ENCODE measurements at regions not wholly inside any gene's neighbourhood (a gene's known extent, or its start where the extent isn't known, plus 50 kb on each side); places are given as distances from the start of the nearest gene placed in this dataset.
A peak's percentile ranks its signal among the peaks of the same experiment; 100 is the strongest.

DNA sequence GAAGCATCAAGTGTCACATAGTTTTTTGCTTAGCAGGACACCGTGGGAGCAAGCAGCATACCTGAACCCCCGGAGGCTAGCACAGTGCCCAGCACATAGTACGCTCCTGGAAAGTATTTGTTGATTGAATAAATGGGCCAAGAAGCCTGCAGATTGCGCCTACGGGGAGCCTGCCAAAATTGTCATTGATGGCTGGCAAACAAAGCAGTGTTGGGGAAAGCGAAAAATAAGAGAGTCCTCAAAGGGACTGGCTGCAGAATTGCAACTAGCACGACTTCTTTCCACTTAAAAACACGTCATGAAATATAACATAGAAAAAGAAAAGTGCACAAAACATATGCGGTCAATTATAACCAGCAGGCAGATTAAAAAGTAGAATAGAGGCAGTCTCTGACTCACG lies 125.2 kb upstream of the GALNT2 start:
- Mint-ChIP-seq H3K27ac (no peak overlapping the region), H3K36me3 (no peaks in the 10 kb centered on the region), H3K4me1 (no peaks in the 10 kb centered on the region), H3K4me3 (no peak overlapping the region), H3K9me3 (peaks cover 0 to 1% (median 0%) of the 10 kb centered on the region in 9 donors), H3K27me3 (peaks cover 0 to 6% (median 2%) of the 10 kb centered on the region in 5 donors)
- POLR2A ChIA-PET = no interaction called here
- no peak for DNase-seq
- no peak for ATAC-seq

DNA sequence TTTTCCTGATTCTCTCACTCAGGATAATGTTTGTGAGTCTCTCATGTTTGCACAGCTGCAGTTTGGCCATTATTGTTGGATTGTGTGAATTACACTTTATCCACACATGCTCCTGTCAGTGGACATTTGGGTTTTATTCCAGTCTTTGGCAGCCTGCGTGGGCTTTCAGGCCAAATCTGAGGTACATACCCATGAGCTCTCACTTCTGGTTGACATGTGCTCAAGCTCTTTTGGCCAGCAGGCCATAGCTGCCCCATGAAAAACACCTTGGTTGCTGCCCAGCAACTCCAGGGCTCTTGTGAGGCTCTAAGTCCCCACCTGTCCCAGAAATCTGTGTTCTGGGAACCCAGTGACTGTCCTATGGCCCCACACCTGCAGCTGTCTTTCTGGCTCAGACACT lies 124.5 kb upstream of the GALNT2 start:
- no peak for ATAC-seq

DNA sequence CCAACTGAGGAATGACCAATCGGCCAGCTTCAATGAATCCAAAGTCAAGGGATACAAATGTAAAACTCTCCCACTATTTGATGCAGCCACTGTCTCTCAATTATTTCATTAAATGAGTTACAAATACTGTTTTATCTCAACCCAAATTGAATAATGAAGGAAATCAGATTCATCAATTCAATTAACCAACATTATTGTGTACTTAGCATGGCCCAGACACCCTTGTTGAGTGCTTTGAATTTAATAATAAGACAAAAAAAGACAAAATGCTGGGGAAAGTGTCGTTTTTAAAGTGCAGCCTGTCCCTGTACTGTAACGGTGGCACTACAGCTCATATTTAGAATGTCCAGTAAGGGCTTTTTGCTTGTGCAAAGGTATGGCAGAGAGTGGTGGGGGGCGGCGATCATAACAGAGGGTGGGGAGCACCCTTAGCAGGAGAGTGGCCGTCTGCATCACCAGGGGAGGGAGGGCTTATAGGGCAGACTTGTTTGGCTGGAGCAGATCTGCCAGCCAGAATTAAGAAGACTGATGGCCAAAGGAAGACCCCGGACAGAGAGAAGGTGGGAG lies 123.8 kb upstream of the GALNT2 start:
- no peak for ATAC-seq

More for the DNA sequence above, 124.5 kb upstream of the GALNT2 start:
- no peaks in the 10 kb centered on the region for H3K4me1 Mint-ChIP-seq
- no peak for DNase-seq
- H3K9me3 Mint-ChIP-seq = peaks cover 0 to 1% (median 0%) of the 10 kb centered on the region in 9 donors
- peaks cover 0 to 6% (median 2%) of the 10 kb centered on the region in 5 donors for H3K27me3 Mint-ChIP-seq
- POLR2A ChIA-PET = no interaction called here
- no peak overlapping the region for H3K27ac Mint-ChIP-seq
- H3K36me3 Mint-ChIP-seq = no peaks in the 10 kb centered on the region
- H3K4me3 Mint-ChIP-seq = no peak overlapping the region

DNA sequence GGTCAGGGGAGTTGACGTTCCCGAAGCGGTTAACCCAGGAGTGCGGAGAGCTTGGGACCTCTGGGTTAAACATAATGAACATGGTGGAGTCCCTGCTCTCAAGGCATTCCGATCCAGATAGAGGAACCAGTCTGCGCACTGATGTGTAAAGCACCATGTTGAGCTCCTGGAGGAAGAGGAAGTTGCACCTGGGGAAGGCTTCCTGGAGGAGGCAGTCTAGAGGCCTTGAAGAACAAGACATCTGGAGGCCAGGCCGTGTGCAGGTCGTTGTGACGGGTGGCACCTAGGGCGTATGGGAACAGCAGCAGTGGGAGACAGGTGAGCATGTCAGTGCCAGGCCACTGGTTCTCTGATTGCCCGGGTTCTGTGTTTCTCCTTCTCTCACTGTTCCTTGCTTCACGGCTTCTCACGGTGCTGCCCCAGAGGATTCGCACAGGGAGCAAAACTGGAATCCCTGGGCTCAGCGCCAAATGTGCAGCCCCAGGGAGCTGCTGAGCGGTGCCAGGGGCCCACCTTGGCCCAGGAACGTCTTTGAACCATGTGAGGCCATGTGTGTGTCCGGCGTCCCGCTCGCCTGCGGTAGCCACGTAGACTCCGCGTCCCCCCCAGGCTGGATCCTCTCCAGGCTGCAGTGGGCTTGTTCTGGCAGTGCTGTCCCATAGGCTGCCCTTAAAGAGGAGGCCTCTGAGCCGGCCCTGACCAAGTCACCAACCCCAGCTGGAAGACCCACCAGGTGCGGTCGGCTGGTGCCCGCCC lies 122.9 kb upstream of the GALNT2 start:
- POLR2A ChIA-PET = no interaction called here
- H3K27me3 Mint-ChIP-seq = peaks cover 0 to 9% (median 0%) of the 10 kb centered on the region in 5 donors
- ATAC-seq (no peak), DNase-seq (no peak)
- no peaks in the 10 kb centered on the region for H3K36me3 Mint-ChIP-seq
- H3K4me3 Mint-ChIP-seq = no peak overlapping the region
- H3K27ac Mint-ChIP-seq = no peak overlapping the region
- no peaks in the 10 kb centered on the region for H3K4me1 Mint-ChIP-seq
- peaks cover 0 to 1% (median 0%) of the 10 kb centered on the region in 9 donors for H3K9me3 Mint-ChIP-seq

More for the DNA sequence above, 123.8 kb upstream of the GALNT2 start:
- Mint-ChIP-seq H3K27ac (no peak overlapping the region), H3K9me3 (peaks cover 0 to 1% (median 0%) of the 10 kb centered on the region in 9 donors), H3K27me3 (peaks cover 0 to 7% (median 2%) of the 10 kb centered on the region in 5 donors), H3K4me3 (no peak overlapping the region), H3K36me3 (no peaks in the 10 kb centered on the region), H3K4me1 (no peaks in the 10 kb centered on the region)
- POLR2A ChIA-PET = no interaction called here
- DNase-seq = no peak

DNA sequence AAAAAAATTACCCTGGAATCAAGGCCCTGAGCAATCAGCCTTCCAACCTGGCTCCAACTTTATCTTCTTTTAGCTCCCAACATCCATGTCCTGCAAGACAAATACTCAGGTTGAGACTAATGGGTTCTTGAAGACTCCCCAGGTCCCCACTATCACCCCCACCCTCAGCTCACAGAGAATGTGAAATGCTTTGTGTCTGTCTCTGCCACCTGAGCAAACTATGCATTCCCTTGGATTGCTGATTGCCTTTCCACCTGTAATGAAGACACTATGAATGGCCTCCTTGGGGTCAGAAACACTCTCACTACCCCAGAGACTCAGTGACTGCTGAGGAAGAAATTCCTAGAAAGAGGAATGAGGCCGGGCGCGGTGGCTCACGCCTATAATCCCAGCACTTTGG lies 121.2 kb upstream of the GALNT2 start:
- ATAC-seq (no peak), DNase-seq (no peak)
- H3K4me1 Mint-ChIP-seq = no peaks in the 10 kb centered on the region
- H3K9me3 Mint-ChIP-seq = peaks cover 0 to 1% (median 0%) of the 10 kb centered on the region in 9 donors
- peaks cover 0 to 7% (median 0%) of the 10 kb centered on the region in 5 donors for H3K27me3 Mint-ChIP-seq
- no peak overlapping the region for H3K4me3 Mint-ChIP-seq
- no peaks in the 10 kb centered on the region for H3K36me3 Mint-ChIP-seq
- POLR2A ChIA-PET = no interaction called here
- no peak overlapping the region for H3K27ac Mint-ChIP-seq

DNA sequence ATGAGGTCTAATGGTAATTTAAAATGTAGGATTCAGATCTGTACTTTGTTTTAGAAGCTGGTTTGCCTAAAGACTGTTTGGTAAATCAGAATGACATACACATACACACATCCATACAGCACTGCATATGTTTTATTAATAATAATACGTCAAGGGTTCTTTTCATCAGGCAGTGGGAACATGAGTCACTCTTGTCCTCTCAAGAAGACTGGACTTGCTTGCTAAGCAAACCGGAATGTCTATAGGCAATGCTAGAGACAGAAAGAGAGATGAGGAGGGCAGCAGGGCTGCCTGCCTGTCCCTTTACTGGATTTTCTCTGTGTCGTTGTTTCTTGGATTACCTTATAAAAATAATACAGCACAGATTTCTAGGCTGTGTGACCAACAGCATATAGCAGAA lies 119.1 kb upstream of the GALNT2 start:
- no peak overlapping the region for H3K4me3 Mint-ChIP-seq
- H3K36me3 Mint-ChIP-seq = no peaks in the 10 kb centered on the region
- DNase-seq (no peak), ATAC-seq (no peak)
- H3K4me1 Mint-ChIP-seq = no peaks in the 10 kb centered on the region
- no peaks in the 10 kb centered on the region for H3K9me3 Mint-ChIP-seq
- POLR2A ChIA-PET = no interaction called here
- H3K27me3 Mint-ChIP-seq = peaks cover 0 to 7% (median 0%) of the 10 kb centered on the region in 5 donors
- H3K27ac Mint-ChIP-seq = no peak overlapping the region

DNA sequence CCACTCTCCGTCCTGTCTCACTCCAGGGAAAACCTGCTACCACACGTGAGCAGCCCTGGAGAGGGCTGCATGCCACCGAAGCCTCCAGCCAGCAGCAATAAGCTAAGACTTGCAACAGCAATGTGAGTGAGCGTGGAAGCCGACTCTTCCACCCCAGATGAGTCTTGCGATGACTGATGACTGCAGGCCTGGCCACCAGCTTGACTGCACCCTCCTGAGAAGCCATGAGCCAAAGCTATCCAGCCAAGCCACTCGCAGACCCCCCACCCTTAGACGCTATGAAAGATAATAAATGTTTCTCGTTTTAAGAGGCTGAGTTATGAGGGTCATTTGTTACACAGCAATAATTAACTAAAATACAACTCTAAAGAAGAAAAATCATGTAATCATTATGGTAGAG lies 118.6 kb upstream of the GALNT2 start:
- no peaks in the 10 kb centered on the region for H3K9me3 Mint-ChIP-seq
- no peaks in the 10 kb centered on the region for H3K36me3 Mint-ChIP-seq
- POLR2A ChIA-PET = no interaction called here
- H3K4me3 Mint-ChIP-seq = no peak overlapping the region
- H3K27ac Mint-ChIP-seq = no peak overlapping the region
- ATAC-seq (no peak), DNase-seq (no peak)
- peaks cover 0 to 5% (median 3%) of the 10 kb centered on the region in 4 donors for H3K4me1 Mint-ChIP-seq
- peaks cover 0 to 7% (median 0%) of the 10 kb centered on the region in 5 donors for H3K27me3 Mint-ChIP-seq

DNA sequence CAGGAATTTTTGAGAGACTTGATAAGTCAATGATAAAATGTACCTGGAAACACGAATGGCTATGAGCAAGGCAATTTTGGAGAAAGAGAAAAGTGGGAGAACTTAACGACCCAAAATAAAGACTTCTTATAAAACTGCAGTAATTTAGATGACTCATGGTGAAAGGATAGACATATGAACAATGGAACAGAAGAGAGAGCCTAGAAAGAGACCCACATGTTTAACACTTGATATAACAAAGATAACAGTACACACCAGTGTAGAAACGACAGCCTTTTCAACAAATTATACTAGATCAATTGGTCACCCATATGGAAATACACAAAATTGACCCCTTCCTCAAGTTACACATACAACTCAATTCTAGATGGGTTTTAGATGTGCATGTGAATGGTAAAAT lies 117.5 kb upstream of the GALNT2 start:
- no peak overlapping the region for H3K4me3 Mint-ChIP-seq

DNA sequence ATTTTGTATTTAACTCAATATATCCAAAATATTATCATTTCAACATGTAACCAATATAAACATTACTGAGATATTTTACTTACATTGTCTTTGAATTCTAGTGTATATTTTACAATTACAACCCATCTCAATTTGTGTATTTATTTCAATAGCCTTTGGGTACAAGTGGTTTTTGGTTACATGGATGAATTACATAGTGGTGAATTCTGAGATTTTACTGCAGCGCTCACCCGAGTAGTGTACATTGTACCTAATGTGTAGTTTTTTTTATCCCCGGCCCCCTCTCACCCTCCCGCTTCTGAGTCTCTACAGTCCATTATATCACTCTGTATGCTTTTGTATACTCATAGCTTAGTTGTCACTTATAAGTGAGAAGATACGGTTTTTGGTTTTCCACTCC lies 117.0 kb upstream of the GALNT2 start:
- Mint-ChIP-seq H3K27me3 (peaks cover 0 to 7% (median 0%) of the 10 kb centered on the region in 5 donors), H3K4me3 (no peak overlapping the region), H3K9me3 (no peaks in the 10 kb centered on the region), H3K27ac (no peak overlapping the region), H3K36me3 (no peaks in the 10 kb centered on the region), H3K4me1 (peaks cover 1 to 11% (median 9%) of the 10 kb centered on the region in 4 donors)
- DNase-seq (no peak), ATAC-seq (no peak)
- POLR2A ChIA-PET = no interaction called here

More for the DNA sequence above, 117.5 kb upstream of the GALNT2 start:
- DNase-seq (no peak), ATAC-seq (no peak)
- Mint-ChIP-seq H3K27ac (no peak overlapping the region), H3K27me3 (peaks cover 0 to 7% (median 0%) of the 10 kb centered on the region in 5 donors), H3K9me3 (no peaks in the 10 kb centered on the region), H3K4me1 (peaks cover 1 to 11% (median 9%) of the 10 kb centered on the region in 4 donors), H3K36me3 (no peaks in the 10 kb centered on the region)
- POLR2A ChIA-PET = no interaction called here

DNA sequence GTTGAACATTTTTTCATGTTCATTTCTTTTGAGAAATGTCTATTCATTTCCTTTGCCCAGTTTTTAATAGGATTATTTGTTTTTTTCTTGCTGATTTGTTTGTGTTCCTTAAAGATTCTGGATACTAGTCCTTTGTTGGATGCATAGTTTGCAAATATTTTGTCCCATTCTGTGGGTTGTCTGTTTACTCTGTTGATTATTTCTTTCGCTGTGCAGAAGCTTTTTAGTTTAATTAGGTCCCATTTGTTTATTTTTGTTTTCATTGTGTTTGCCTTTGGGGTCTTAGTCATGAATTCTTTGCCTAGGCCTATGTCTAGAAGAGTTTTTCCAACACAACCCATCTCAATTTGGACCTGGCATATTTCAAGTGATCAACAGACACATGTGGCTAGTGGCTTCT lies 116.1 kb upstream of the GALNT2 start:
- ATAC-seq (no peak), DNase-seq (no peak)
- Mint-ChIP-seq H3K27me3 (peaks cover 0 to 3% (median 0%) of the 10 kb centered on the region in 5 donors), H3K9me3 (no peaks in the 10 kb centered on the region), H3K36me3 (no peaks in the 10 kb centered on the region), H3K27ac (no peak overlapping the region), H3K4me1 (peaks cover 1 to 11% (median 9%) of the 10 kb centered on the region in 4 donors), H3K4me3 (no peak overlapping the region)
- POLR2A ChIA-PET = no interaction called here

DNA sequence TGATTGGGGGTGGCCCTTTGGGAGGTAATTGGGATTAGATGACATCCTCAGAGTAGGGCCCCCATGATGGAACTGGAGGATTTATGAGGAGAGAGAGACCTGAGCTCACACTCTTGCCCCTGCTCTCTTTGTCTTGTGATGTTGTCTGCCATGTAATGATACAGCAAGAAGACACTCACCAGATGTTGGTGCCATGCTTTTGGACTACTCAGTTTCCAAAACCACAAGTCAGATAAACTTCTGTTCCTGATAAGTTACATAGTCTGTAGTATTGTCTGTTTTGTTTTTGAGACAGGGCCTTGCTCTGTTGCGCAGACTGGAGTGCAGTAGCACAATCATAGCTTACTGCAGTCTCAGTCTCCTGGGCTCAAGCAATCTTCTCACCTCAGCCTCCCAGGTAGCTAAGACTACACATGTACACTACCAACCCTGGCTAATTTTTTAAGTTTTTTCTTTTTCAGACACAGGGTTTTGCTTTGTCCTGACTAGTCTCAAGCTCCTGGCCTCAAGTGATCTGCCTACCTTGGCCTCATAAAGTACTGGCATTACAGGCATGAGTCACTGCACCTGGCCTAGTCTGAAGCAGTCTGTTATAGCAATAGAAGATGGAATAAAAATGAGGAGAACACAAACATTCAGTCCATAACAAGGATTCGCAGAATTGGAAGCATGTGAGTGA lies 115.0 kb upstream of the GALNT2 start:
- DNase-seq = no peak
- ATAC-seq = no peak
- Mint-ChIP-seq H3K4me3 (no peak overlapping the region), H3K9me3 (peaks cover 0 to 2% (median 0%) of the 10 kb centered on the region in 9 donors), H3K27me3 (peaks cover 0 to 3% (median 0%) of the 10 kb centered on the region in 5 donors), H3K4me1 (peaks cover 1 to 11% (median 9%) of the 10 kb centered on the region in 4 donors), H3K36me3 (no peaks in the 10 kb centered on the region), H3K27ac (no peak overlapping the region)
- POLR2A ChIA-PET = no interaction called here

DNA sequence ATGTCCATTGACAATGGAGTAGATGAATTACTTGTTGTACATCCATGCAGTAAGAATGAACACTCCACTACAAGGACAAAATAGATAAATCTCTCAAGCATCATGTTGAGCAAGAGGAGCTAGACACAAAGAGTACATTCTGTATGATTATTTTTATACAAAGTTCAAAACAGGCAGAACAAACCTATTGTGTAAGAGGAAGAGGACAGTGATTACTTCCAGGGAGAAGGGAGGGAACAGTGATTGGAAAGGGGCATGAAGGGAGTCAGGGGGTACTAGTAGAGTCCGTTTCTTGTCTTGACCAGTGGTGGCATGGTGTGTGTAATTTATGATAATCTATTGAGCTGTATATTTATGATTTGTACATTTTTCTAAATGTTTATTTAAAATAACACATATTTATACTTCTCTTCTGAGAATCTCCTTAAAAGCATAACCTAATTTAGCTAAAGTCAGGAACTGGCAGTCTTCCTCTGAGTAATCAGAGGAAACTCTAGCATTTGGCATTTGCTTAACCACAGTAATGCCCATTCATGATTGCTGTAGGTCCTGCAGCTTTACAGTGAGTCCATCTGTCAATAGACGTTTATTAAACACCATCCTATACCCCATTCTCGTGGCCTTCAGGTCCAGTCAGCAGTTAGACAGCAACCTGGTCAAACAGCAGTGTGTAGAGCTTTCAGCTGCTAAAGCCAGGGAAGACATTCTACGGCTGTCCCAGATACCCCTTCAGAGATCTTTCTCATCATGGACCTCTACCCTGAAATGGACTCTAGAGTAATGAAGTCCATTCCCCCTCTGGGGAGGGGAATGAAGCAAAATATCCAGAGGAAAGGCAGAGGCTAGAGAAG lies 114.1 kb upstream of the GALNT2 start:
- H3K36me3 Mint-ChIP-seq = peaks cover 0 to 6% (median 0%) of the 10 kb centered on the region in 3 donors
- H3K27me3 Mint-ChIP-seq = peaks cover 0 to 3% (median 0%) of the 10 kb centered on the region in 5 donors
- POLR2A ChIA-PET = no interaction called here
- peaks cover 0 to 11% (median 4%) of the 10 kb centered on the region in 9 donors for H3K9me3 Mint-ChIP-seq
- H3K27ac Mint-ChIP-seq = peak overlapping the region in 1 of 10 donors; percentile 60
- DNase-seq = no peak
- ATAC-seq = no peak
- H3K4me1 Mint-ChIP-seq = peaks cover 1 to 11% (median 9%) of the 10 kb centered on the region in 4 donors
- H3K4me3 Mint-ChIP-seq = peak overlapping the region in 2 of 10 donors; percentile 2 to 15

Data from naive thymus-derived CD8-positive, alpha-beta T cell (primary cell).